HFFc6 (cell line): ENCODE measurements at regions not wholly inside any gene's neighbourhood (a gene's known extent, or its start where the extent isn't known, plus 50 kb on each side); places are given as distances from the start of the nearest gene placed in this dataset.

Source experiments
- DNase-seq: peaks from one replicate; pipeline ENCODE4 v3.0.0-alpha.2; 2018
- H3K27ac Mint-ChIP-seq: 2 replicates; pipeline ENCODE4 v1.8.0; 2020; ENCODE audit warnings: mild to moderate bottlenecking, mixed read lengths
- H3K27me3 Mint-ChIP-seq: 2 replicates; pipeline ENCODE4 v1.8.0; 2021; ENCODE audit warnings: mild to moderate bottlenecking, moderate library complexity, mixed read lengths; ENCODE audit not compliant: insufficient read depth
- H3K36me3 Mint-ChIP-seq: 2 replicates; pipeline ENCODE4 v1.8.0; 2021; ENCODE audit warnings: low read depth, mixed read lengths
- H3K4me1 Mint-ChIP-seq: 2 replicates; pipeline ENCODE4 v1.8.0; 2020; ENCODE audit warnings: low read depth, mixed read lengths
- H3K4me3 Mint-ChIP-seq: 2 replicates; pipeline ENCODE4 v1.8.0; 2020; ENCODE audit warnings: mild to moderate bottlenecking, moderate library complexity, mixed read lengths
- H3K9me3 Mint-ChIP-seq: 2 replicates; pipeline ENCODE4 v1.8.0; 2020; ENCODE audit warnings: mild to moderate bottlenecking, mixed read lengths
- CTCF ChIP-seq: fragments of 200-600 bp; sonication (generic); IDR thresholded peaks from 2 replicates; pipeline ENCODE4 v1.5.0; 2021; ENCODE audit warnings: antibody characterized with exemption, mild to moderate bottlenecking

DNA sequence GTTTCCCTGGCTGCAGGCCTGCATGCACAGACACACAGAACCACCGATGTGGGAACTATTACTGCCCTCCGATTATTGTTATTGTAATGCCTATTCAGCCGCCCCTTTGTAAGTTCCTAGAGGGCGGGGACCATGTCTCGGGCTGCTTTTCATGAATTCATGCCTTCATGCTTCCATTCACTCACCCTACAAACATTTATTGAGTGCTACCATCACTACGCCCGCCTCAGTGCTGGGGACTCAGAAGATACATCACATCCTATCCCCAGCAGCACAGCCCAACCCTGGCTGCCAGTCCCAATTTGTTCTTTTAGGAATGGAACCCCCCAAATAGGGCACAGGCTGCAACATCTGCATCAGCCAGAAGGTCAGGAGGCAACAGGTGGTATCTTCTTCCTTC, 75.9 kb downstream of the FOXA2 start:
- Mint-ChIP-seq H3K36me3 (no peaks in the 10 kb centered on the region; the same call in 1 of the 2 replicates), H3K9me3 (peaks cover 68% of the 10 kb centered on the region), H3K4me1 (no peaks in the 10 kb centered on the region), H3K4me3 (no peak overlapping the region), H3K27ac (no peak overlapping the region), H3K27me3 (no peaks in the 10 kb centered on the region; the same call in none of the 2 replicates)
- DNase-seq, result no peak
- no peak for TF ChIP-seq CTCF

GRCh38 chr20:22507240-22507961, 77.0 kb downstream of the FOXA2 start:
- Mint-ChIP-seq H3K4me3 (no peak overlapping the region), H3K27me3 (no peaks in the 10 kb centered on the region; the same call in 1 of the 2 replicates), H3K36me3 (peaks cover 4% of the 10 kb centered on the region), H3K27ac (no peak overlapping the region), H3K9me3 (peaks cover 77% of the 10 kb centered on the region), H3K4me1 (no peaks in the 10 kb centered on the region)
- no peak for DNase-seq
- TF ChIP-seq CTCF, result no peak

DNA sequence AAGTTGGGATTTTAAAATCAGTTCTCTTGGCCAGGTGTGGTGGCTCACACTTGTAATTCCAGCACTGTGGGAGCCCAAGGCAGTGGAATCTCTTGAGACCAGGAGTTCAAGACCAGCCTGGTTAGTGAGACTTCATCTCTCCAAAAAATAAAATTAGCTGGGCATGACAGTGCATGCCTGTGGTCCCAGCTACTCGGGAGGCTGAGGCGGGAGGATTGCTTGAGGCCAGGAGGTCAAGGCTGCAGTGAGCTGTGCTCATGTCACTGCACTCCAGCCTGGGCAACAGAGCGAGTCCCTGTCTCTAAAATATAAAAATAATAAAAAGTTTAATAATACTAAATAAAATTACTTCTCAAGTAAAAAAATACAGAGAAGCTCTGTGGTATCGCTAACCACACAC, 77.5 kb downstream of the FOXA2 start:
- Mint-ChIP-seq H3K4me1 (no peaks in the 10 kb centered on the region), H3K27me3 (no peaks in the 10 kb centered on the region; the same call in 1 of the 2 replicates), H3K36me3 (peaks cover 8% of the 10 kb centered on the region), H3K9me3 (peaks cover 77% of the 10 kb centered on the region), H3K27ac (no peak overlapping the region), H3K4me3 (no peak overlapping the region)
- TF ChIP-seq CTCF, result no peak
- no peak for DNase-seq

DNA sequence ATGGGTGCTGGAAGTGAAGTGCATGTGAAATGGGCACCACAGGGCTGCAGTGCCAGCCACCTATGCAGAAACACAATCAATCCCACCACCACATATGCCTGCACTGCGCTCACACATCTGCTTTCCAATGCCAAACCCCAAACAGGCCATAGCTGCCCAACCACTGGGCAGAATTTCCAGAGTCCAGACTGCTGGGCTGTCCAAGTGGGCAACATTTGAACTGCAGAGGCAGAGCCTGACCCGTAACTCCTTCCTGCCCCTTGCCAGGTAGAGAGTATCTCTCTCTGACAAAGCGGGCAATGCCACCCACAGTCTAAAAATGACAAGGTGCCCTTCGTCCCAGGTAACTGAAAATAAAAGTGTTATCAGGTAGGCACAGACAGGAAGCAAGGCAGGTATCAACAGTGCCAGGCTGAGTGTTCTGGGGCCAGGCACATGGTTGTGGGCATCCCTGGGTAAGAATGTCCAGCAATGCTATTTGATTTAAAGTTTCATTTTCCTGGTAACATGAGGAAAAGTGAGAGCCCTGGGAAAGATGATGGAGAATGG, 79.5 kb downstream of the FOXA2 start:
- Mint-ChIP-seq H3K4me3 (no peak overlapping the region), H3K27ac (no peak overlapping the region), H3K9me3 (peaks cover 75% of the 10 kb centered on the region), H3K36me3 (peaks cover 8% of the 10 kb centered on the region), H3K27me3 (no peaks in the 10 kb centered on the region; the same call in 1 of the 2 replicates), H3K4me1 (no peaks in the 10 kb centered on the region)
- no peak for TF ChIP-seq CTCF
- DNase-seq, result no peak

DNA sequence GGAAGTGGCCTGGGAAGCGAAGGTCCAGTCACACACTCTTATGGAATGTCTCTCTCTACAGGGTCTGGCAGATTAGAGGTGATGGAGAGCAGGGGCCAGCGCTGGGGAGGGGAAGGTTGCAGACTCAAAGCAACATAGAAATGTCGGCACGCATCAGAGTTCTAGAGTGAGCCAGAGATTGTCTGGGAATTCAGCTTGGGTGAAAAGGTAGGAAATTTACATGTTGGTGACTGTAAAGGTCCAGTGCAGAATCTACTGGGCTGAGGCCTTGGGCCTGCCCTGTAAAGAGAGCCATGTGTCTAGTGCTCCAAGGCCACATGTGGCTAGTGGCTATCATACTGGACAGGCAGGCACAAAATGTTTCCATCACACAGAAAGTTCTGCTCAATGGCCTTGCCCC, 80.8 kb downstream of the FOXA2 start:
- no peak overlapping the region for H3K27ac Mint-ChIP-seq
- no peak for DNase-seq
- peaks cover 65% of the 10 kb centered on the region for H3K9me3 Mint-ChIP-seq
- H3K4me1 Mint-ChIP-seq, result no peaks in the 10 kb centered on the region
- TF ChIP-seq CTCF, result no peak
- H3K27me3 Mint-ChIP-seq, result no peaks in the 10 kb centered on the region; the same call in 1 of the 2 replicates
- H3K4me3 Mint-ChIP-seq, result no peak overlapping the region
- H3K36me3 Mint-ChIP-seq, result peaks cover 8% of the 10 kb centered on the region
